SK-N-MC (cell line): ENCODE measurements at regions not wholly inside any gene's neighbourhood (a gene's known extent, or its start where the extent isn't known, plus 50 kb on each side); places are given as distances from the start of the nearest gene placed in this dataset.

Experiments
- EZH2 ChIP-seq: fragments of 200-600 bp; sonication (generic); IDR thresholded peaks from one replicate; pipeline ENCODE4 v1.6.1; 2017; ENCODE audit warnings: antibody characterized with exemption
- FOXP2 ChIP-seq: optimal IDR thresholded peaks from 2 replicates; pipeline ENCODE3; 2011; ENCODE audit warnings: mild to moderate bottlenecking, moderate library complexity; ENCODE audit not compliant: insufficient read depth; ENCODE audit errors: extremely low read length, control extremely low read depth
- POLR2AphosphoS5 ChIP-seq: IDR thresholded peaks from 2 replicates; pipeline ENCODE4 v1.6.1; 2012; ENCODE audit warnings: mild to moderate bottlenecking, low read depth, low read length, borderline replicate concordance

DNA sequence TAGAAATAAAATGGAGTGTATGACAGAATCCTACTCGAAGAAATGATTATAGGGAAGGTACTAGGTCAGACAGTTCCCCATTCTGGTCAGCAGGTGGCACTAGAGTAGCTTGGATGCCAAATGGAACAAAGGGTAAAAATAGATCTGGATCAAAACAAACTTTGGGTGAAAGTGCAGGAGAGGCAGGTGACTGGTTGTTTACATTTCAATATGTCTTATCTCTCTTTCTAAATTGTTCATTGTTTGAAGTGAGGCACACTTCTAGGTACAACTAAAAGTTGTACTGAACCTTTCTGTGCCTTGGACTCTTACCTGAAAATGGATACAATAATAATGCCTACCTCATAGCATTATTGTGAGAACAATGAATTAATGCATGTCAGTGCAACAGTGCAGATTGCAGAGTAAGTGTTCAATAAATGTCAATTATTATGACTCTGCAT is 62.0 kb upstream of the OSBPL8 start:
- no peak for TF ChIP-seq POLR2AphosphoS5
- no peak for TF ChIP-seq FOXP2
- TF ChIP-seq EZH2 = no peak
